B cell (primary cell): ENCODE measurements at regions not wholly inside any gene's neighbourhood (a gene's known extent, or its start where the extent isn't known, plus 50 kb on each side); places are given as distances from the start of the nearest gene placed in this dataset.

Source experiments
- EZH2 ChIP-seq: IDR thresholded peaks from 2 replicates; pipeline ENCODE4 v1.6.1; 2012; ENCODE audit warnings: borderline replicate concordance, low read depth, mild to moderate bottlenecking, moderate library complexity, low read length; ENCODE audit not compliant: insufficient read depth, poor library complexity, severe bottlenecking
- TF ChIP-seq, protein P1 (sequence below): fragments of 200-600 bp; IDR thresholded peaks from one replicate; pipeline ENCODE4 v1.8.0; 2022; ENCODE audit warnings: antibody characterized with exemption, mild to moderate bottlenecking

DNA sequence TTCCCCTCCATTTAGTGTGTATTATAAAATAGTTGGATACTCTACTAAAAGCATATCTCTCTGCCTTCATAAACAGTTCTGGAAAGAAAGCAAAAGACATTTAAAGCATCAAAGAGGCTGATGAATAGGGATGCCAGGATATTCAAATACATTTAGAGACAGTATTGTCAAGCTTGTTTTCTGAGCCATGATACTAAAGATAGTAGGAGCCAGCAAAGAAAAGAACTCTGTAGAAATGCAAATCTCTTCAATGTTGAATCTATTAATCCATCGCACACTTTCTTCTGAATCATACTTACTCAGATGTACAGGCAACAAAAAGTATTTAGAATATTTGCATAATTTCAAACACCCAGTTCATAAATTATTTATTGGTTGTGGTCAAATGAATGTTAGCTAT is 207.1 kb upstream of the MEF2C start:
- TF ChIP-seq, protein P1, sequence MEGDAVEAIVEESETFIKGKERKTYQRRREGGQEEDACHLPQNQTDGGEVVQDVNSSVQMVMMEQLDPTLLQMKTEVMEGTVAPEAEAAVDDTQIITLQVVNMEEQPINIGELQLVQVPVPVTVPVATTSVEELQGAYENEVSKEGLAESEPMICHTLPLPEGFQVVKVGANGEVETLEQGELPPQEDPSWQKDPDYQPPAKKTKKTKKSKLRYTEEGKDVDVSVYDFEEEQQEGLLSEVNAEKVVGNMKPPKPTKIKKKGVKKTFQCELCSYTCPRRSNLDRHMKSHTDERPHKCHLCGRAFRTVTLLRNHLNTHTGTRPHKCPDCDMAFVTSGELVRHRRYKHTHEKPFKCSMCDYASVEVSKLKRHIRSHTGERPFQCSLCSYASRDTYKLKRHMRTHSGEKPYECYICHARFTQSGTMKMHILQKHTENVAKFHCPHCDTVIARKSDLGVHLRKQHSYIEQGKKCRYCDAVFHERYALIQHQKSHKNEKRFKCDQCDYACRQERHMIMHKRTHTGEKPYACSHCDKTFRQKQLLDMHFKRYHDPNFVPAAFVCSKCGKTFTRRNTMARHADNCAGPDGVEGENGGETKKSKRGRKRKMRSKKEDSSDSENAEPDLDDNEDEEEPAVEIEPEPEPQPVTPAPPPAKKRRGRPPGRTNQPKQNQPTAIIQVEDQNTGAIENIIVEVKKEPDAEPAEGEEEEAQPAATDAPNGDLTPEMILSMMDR: no peak
- TF ChIP-seq EZH2: no peak
